ENCODE measurements at regions not wholly inside any gene's neighbourhood (a gene's known extent, or its start where the extent isn't known, plus 50 kb on each side); places are given as distances from the start of the nearest gene placed in this dataset.

DNA sequence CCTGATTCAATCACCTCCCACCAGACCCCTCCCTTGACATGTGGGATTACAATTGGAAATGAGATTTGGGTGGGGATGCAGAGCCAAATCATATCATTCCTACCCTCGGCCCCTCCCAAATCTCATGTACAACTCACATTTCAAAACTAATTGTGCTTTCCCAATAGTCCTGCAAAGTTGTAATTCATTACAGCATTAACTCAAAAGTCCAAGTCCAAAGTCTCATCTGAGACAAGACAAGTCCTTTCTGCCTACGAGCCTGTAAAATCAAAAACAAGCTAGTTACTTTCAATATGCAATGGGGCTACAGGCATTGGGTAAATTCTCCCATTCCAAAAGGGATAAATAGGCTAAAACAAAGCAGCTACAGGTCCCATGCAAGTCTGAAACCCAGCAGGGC, 634.6 kb downstream of the SLC6A15 start:
- TF ChIP-seq, protein P1, sequence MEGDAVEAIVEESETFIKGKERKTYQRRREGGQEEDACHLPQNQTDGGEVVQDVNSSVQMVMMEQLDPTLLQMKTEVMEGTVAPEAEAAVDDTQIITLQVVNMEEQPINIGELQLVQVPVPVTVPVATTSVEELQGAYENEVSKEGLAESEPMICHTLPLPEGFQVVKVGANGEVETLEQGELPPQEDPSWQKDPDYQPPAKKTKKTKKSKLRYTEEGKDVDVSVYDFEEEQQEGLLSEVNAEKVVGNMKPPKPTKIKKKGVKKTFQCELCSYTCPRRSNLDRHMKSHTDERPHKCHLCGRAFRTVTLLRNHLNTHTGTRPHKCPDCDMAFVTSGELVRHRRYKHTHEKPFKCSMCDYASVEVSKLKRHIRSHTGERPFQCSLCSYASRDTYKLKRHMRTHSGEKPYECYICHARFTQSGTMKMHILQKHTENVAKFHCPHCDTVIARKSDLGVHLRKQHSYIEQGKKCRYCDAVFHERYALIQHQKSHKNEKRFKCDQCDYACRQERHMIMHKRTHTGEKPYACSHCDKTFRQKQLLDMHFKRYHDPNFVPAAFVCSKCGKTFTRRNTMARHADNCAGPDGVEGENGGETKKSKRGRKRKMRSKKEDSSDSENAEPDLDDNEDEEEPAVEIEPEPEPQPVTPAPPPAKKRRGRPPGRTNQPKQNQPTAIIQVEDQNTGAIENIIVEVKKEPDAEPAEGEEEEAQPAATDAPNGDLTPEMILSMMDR (tag by site-specific recombination; IDR thresholded peaks at IDR 0.05) = no peak
- TF ChIP-seq ZNF175 (tag by site-specific recombination; IDR thresholded peaks at IDR 0.05) = no peak
- TF ChIP-seq, protein P2, sequence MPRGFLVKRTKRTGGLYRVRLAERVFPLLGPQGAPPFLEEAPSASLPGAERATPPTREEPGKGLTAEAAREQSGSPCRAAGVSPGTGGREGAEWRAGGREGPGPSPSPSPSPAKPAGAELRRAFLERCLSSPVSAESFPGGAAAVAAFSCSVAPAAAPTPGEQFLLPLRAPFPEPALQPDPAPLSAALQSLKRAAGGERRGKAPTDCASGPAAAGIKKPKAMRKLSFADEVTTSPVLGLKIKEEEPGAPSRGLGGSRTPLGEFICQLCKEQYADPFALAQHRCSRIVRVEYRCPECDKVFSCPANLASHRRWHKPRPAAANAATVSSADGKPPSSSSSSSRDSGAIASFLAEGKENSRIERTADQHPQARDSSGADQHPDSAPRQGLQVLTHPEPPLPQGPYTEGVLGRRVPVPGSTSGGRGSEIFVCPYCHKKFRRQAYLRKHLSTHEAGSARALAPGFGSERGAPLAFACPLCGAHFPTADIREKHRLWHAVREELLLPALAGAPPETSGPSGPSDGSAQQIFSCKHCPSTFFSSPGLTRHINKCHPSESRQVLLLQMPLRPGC (tag by site-specific recombination; IDR thresholded peaks at IDR 0.05) = no peak
- no peak for TF ChIP-seq ZBTB8A (tag by site-specific recombination; IDR thresholded peaks at IDR 0.05)
- no peak for TF ChIP-seq GLI4 (tag by site-specific recombination; IDR thresholded peaks at IDR 0.05)
- TF ChIP-seq SP2 (tag by site-specific recombination; IDR thresholded peaks at IDR 0.05) = no peak
- TF ChIP-seq ZNF501 (tag by site-specific recombination; IDR thresholded peaks at IDR 0.05) = no peak
- no peak for TF ChIP-seq ZNF704 (tag by site-specific recombination; IDR thresholded peaks at IDR 0.05)
- no peak for TF ChIP-seq ZNF274 (IDR thresholded peaks at IDR 0.05; ENCODE audit: low read length)
- TF ChIP-seq ZNF274 (tag by site-specific recombination; IDR thresholded peaks at IDR 0.05; ENCODE audit: borderline replicate concordance) = no peak
- TF ChIP-seq ZNF707 (tag by site-specific recombination; IDR thresholded peaks at IDR 0.05) = no peak
- TF ChIP-seq ZNF785 (tag by site-specific recombination; IDR thresholded peaks at IDR 0.05) = no peak
